ENCODE measurements at regions not wholly inside any gene's neighbourhood (a gene's known extent, or its start where the extent isn't known, plus 50 kb on each side); places are given as distances from the start of the nearest gene placed in this dataset.

- Histone ChIP-seq H3K4me3 (ENCODE audit: low read depth in 1 of 2, low read length in 2 of 2) (no peak overlapping the region), H3K4me1 (ENCODE audit: control insufficient read depth in 2 of 2, insufficient read depth in 2 of 2, low read length in 1 of 2) (no peaks in the 10 kb centered on the region), H3K27me3 (ENCODE audit: control insufficient read depth in 1 of 2, insufficient read depth in 2 of 2, low read length in 2 of 2) (no peaks in the 10 kb centered on the region), H3K36me3 (ENCODE audit: control insufficient read depth in 2 of 2, insufficient read depth in 2 of 2, low read length in 1 of 2) (no peaks in the 10 kb centered on the region), H3K9me3 (ENCODE audit: control insufficient read depth in 2 of 2, insufficient read depth in 1 of 2, low read depth in 1 of 2, low read length in 1 of 2) (peaks cover 0 to 3% of the 10 kb centered on the region in 2 donors), H3K27ac (ENCODE audit: low read depth in 2 of 2, low read length in 1 of 2) (no peak overlapping the region)
Measured at GRCh38 chr2:34288016-34288415, 688.9 kb upstream of the FAM98A start.

- H3K27me3 ChIP-seq (ENCODE audit: control insufficient read depth in 1 of 2, insufficient read depth in 2 of 2, low read length in 2 of 2): no peaks in the 10 kb centered on the region
- H3K9me3 ChIP-seq (ENCODE audit: control insufficient read depth in 2 of 2, insufficient read depth in 1 of 2, low read depth in 1 of 2, low read length in 1 of 2): no peaks in the 10 kb centered on the region
- no peak overlapping the region for H3K4me3 ChIP-seq (ENCODE audit: low read depth in 1 of 2, low read length in 2 of 2)
- no peaks in the 10 kb centered on the region for H3K36me3 ChIP-seq (ENCODE audit: control insufficient read depth in 2 of 2, insufficient read depth in 2 of 2, low read length in 1 of 2)
- H3K4me1 ChIP-seq (ENCODE audit: control insufficient read depth in 2 of 2, insufficient read depth in 2 of 2, low read length in 1 of 2): no peaks in the 10 kb centered on the region
- H3K27ac ChIP-seq (ENCODE audit: low read depth in 2 of 2, low read length in 1 of 2): no peak overlapping the region
- 95 to 96% methylated on average over 1 of the region's 1 CpG for WGBS, 2 donors
Measured at GRCh38 chr2:34280606-34281005, 681.5 kb upstream of the FAM98A start.

- no peaks in the 10 kb centered on the region for H3K36me3 ChIP-seq (ENCODE audit: control insufficient read depth in 2 of 2, insufficient read depth in 2 of 2, low read length in 1 of 2)
- H3K9me3 ChIP-seq (ENCODE audit: control insufficient read depth in 2 of 2, insufficient read depth in 1 of 2, low read depth in 1 of 2, low read length in 1 of 2): no peaks in the 10 kb centered on the region
- 86% methylated on average over 9 of the region's 9 CpGs for WGBS, 2 donors
- no peak overlapping the region for H3K4me3 ChIP-seq (ENCODE audit: low read depth in 1 of 2, low read length in 2 of 2)
- no peak overlapping the region for H3K27ac ChIP-seq (ENCODE audit: low read depth in 2 of 2, low read length in 1 of 2)
- H3K4me1 ChIP-seq (ENCODE audit: control insufficient read depth in 2 of 2, insufficient read depth in 2 of 2, low read length in 1 of 2): no peaks in the 10 kb centered on the region
- no peaks in the 10 kb centered on the region for H3K27me3 ChIP-seq (ENCODE audit: control insufficient read depth in 1 of 2, insufficient read depth in 2 of 2, low read length in 2 of 2)
Measured at GRCh38 chr2:34266908-34267697, 668.0 kb upstream of the FAM98A start.

GRCh38 chr2:34261701-34262100, 662.6 kb upstream of the FAM98A start:
- Histone ChIP-seq H3K4me3 (ENCODE audit: low read depth in 1 of 2, low read length in 2 of 2) (no peak overlapping the region), H3K27me3 (ENCODE audit: control insufficient read depth in 1 of 2, insufficient read depth in 2 of 2, low read length in 2 of 2) (no peaks in the 10 kb centered on the region), H3K9me3 (ENCODE audit: control insufficient read depth in 2 of 2, insufficient read depth in 1 of 2, low read depth in 1 of 2, low read length in 1 of 2) (peaks cover 0 to 5% of the 10 kb centered on the region in 2 donors), H3K4me1 (ENCODE audit: control insufficient read depth in 2 of 2, insufficient read depth in 2 of 2, low read length in 1 of 2) (no peaks in the 10 kb centered on the region), H3K27ac (ENCODE audit: low read depth in 2 of 2, low read length in 1 of 2) (no peak overlapping the region), H3K36me3 (ENCODE audit: control insufficient read depth in 2 of 2, insufficient read depth in 2 of 2, low read length in 1 of 2) (no peaks in the 10 kb centered on the region)
- WGBS, 2 donors: 87 to 90% methylated on average over 5 to 6 of the region's 6 CpGs

GRCh38 chr2:34254272-34254878, 655.3 kb upstream of the FAM98A start:
- Histone ChIP-seq H3K9me3 (ENCODE audit: control insufficient read depth in 2 of 2, insufficient read depth in 1 of 2, low read depth in 1 of 2, low read length in 1 of 2) (no peaks in the 10 kb centered on the region), H3K27ac (ENCODE audit: low read depth in 2 of 2, low read length in 1 of 2) (no peak overlapping the region), H3K4me3 (ENCODE audit: low read depth in 1 of 2, low read length in 2 of 2) (no peak overlapping the region), H3K27me3 (ENCODE audit: control insufficient read depth in 1 of 2, insufficient read depth in 2 of 2, low read length in 2 of 2) (no peaks in the 10 kb centered on the region), H3K4me1 (ENCODE audit: control insufficient read depth in 2 of 2, insufficient read depth in 2 of 2, low read length in 1 of 2) (no peaks in the 10 kb centered on the region), H3K36me3 (ENCODE audit: control insufficient read depth in 2 of 2, insufficient read depth in 2 of 2, low read length in 1 of 2) (no peaks in the 10 kb centered on the region)
- WGBS, 2 donors: 43 to 57% methylated on average over 2 of the region's 2 CpGs

- Histone ChIP-seq H3K27me3 (ENCODE audit: control insufficient read depth in 1 of 2, insufficient read depth in 2 of 2, low read length in 2 of 2) (no peaks in the 10 kb centered on the region), H3K36me3 (ENCODE audit: control insufficient read depth in 2 of 2, insufficient read depth in 2 of 2, low read length in 1 of 2) (no peaks in the 10 kb centered on the region), H3K4me3 (ENCODE audit: low read depth in 1 of 2, low read length in 2 of 2) (no peak overlapping the region), H3K27ac (ENCODE audit: low read depth in 2 of 2, low read length in 1 of 2) (no peak overlapping the region), H3K4me1 (ENCODE audit: control insufficient read depth in 2 of 2, insufficient read depth in 2 of 2, low read length in 1 of 2) (no peaks in the 10 kb centered on the region), H3K9me3 (ENCODE audit: control insufficient read depth in 2 of 2, insufficient read depth in 1 of 2, low read depth in 1 of 2, low read length in 1 of 2) (no peaks in the 10 kb centered on the region)
- WGBS, 2 donors: 39 to 49% methylated on average over 3 of the region's 3 CpGs
Measured at GRCh38 chr2:34252111-34252510, 653.0 kb upstream of the FAM98A start.

- Histone ChIP-seq H3K27ac (ENCODE audit: low read depth in 2 of 2, low read length in 1 of 2) (no peak overlapping the region), H3K36me3 (ENCODE audit: control insufficient read depth in 2 of 2, insufficient read depth in 2 of 2, low read length in 1 of 2) (no peaks in the 10 kb centered on the region), H3K4me3 (ENCODE audit: low read depth in 1 of 2, low read length in 2 of 2) (no peak overlapping the region), H3K9me3 (ENCODE audit: control insufficient read depth in 2 of 2, insufficient read depth in 1 of 2, low read depth in 1 of 2, low read length in 1 of 2) (no peaks in the 10 kb centered on the region), H3K4me1 (ENCODE audit: control insufficient read depth in 2 of 2, insufficient read depth in 2 of 2, low read length in 1 of 2) (no peaks in the 10 kb centered on the region), H3K27me3 (ENCODE audit: control insufficient read depth in 1 of 2, insufficient read depth in 2 of 2, low read length in 2 of 2) (no peaks in the 10 kb centered on the region)
Measured at GRCh38 chr2:34251578-34251977, 652.5 kb upstream of the FAM98A start.

- Histone ChIP-seq H3K36me3 (ENCODE audit: control insufficient read depth in 2 of 2, insufficient read depth in 2 of 2, low read length in 1 of 2) (no peaks in the 10 kb centered on the region), H3K4me3 (ENCODE audit: low read depth in 1 of 2, low read length in 2 of 2) (no peak overlapping the region), H3K27me3 (ENCODE audit: control insufficient read depth in 1 of 2, insufficient read depth in 2 of 2, low read length in 2 of 2) (no peaks in the 10 kb centered on the region), H3K27ac (ENCODE audit: low read depth in 2 of 2, low read length in 1 of 2) (no peak overlapping the region), H3K9me3 (ENCODE audit: control insufficient read depth in 2 of 2, insufficient read depth in 1 of 2, low read depth in 1 of 2, low read length in 1 of 2) (no peaks in the 10 kb centered on the region), H3K4me1 (ENCODE audit: control insufficient read depth in 2 of 2, insufficient read depth in 2 of 2, low read length in 1 of 2) (no peaks in the 10 kb centered on the region)
- 85 to 89% methylated on average over 3 of the region's 3 CpGs for WGBS, 2 donors
Measured at GRCh38 chr2:34244195-34244594, 645.1 kb upstream of the FAM98A start.

GRCh38 chr2:34242763-34243123, 643.6 kb upstream of the FAM98A start:
- Histone ChIP-seq H3K9me3 (ENCODE audit: control insufficient read depth in 2 of 2, insufficient read depth in 1 of 2, low read depth in 1 of 2, low read length in 1 of 2) (peaks cover 0 to under 1% of the 10 kb centered on the region in 2 donors), H3K36me3 (ENCODE audit: control insufficient read depth in 2 of 2, insufficient read depth in 2 of 2, low read length in 1 of 2) (no peaks in the 10 kb centered on the region), H3K4me1 (ENCODE audit: control insufficient read depth in 2 of 2, insufficient read depth in 2 of 2, low read length in 1 of 2) (no peaks in the 10 kb centered on the region), H3K27me3 (ENCODE audit: control insufficient read depth in 1 of 2, insufficient read depth in 2 of 2, low read length in 2 of 2) (no peaks in the 10 kb centered on the region), H3K27ac (ENCODE audit: low read depth in 2 of 2, low read length in 1 of 2) (no peak overlapping the region), H3K4me3 (ENCODE audit: low read depth in 1 of 2, low read length in 2 of 2) (no peak overlapping the region)
- 26 to 42% methylated on average over 3 of the region's 3 CpGs for WGBS, 2 donors
